ENCODE measurements at regions not wholly inside any gene's neighbourhood (a gene's known extent, or its start where the extent isn't known, plus 50 kb on each side); places are given as distances from the start of the nearest gene placed in this dataset.

- no peak for TF ChIP-seq CTCF (conservative IDR thresholded peaks at IDR 0.05; ENCODE audit: low read length)
- TF ChIP-seq EZH2phosphoT487 (IDR thresholded peaks at IDR 0.05; ENCODE audit: borderline replicate concordance, low read depth, low read length): no peak
These were observed 324.1 kb upstream of the FLRT2 start for GRCh38 chr14:85205875-85206274.

All from OCI-LY7 (cell line).